ENCODE measurements at regions not wholly inside any gene's neighbourhood (a gene's known extent, or its start where the extent isn't known, plus 50 kb on each side); places are given as distances from the start of the nearest gene placed in this dataset.

- no peaks in the 10 kb centered on the region for H4K20me1 ChIP-seq (ENCODE audit: insufficient read depth, low read length)
- Mint-ChIP-seq H3K9me3 (peaks cover 0 to 4% (median 3%) of the 10 kb centered on the region in 7 donors), H3K27ac (no peak overlapping the region), H3K36me3 (no peaks in the 10 kb centered on the region), H3K27me3 (ENCODE audit: low read depth in 3 of 3) (peaks cover 0 to 4% (median 0%) of the 10 kb centered on the region in 3 donors), H3K4me1 (no peaks in the 10 kb centered on the region), H3K4me3 (no peak overlapping the region)
- no peak overlapping the region for H3K4me2 ChIP-seq (replicated peaks; ENCODE audit: extremely low read depth, low read length, poor library complexity, severe bottlenecking)
- no peak overlapping the region for H3K4me3 ChIP-seq (replicated peaks in 1 of 3; ENCODE audit: low read depth in 2 of 3, low read length in 3 of 3)
- no peak overlapping the region for H3K27ac ChIP-seq (ENCODE audit: low read depth in 1 of 2, low read length in 2 of 2)
- no peaks in the 10 kb centered on the region for H3K79me2 ChIP-seq (ENCODE audit: insufficient read depth, low read length)
- DNase-seq: no peak
- intact Hi-C loops (cut with micrococcal nuclease): no loop called here
- no peak overlapping the region for H3K9ac ChIP-seq (ENCODE audit: insufficient read depth, low read length, poor library complexity, severe bottlenecking)
- WGBS (ENCODE audit: insufficient coverage): no CpG with 5 or more reads among the region's 1 CpG
- H3K36me3 ChIP-seq (replicated peaks in 1 of 2; ENCODE audit: control insufficient read depth in 1 of 2, insufficient read depth in 2 of 2, low read length in 2 of 2): no peaks in the 10 kb centered on the region
- no peaks in the 10 kb centered on the region for H3K4me1 ChIP-seq (ENCODE audit: control insufficient read depth in 1 of 2, insufficient read depth in 2 of 2, low read length in 2 of 2)
- no peak overlapping the region for H2AFZ ChIP-seq (ENCODE audit: insufficient read depth, low read depth, low read length, poor library complexity, severe bottlenecking)
- TF ChIP-seq CTCF (IDR thresholded peaks at IDR 0.05): no peak
- no peaks in the 10 kb centered on the region for H3K27me3 ChIP-seq (ENCODE audit: control insufficient read depth in 2 of 2, insufficient read depth in 2 of 2, low read length in 2 of 2)
- H3K9me3 ChIP-seq (replicated peaks in 1 of 2; ENCODE audit: control insufficient read depth in 1 of 2, insufficient read depth in 1 of 2, low read length in 2 of 2): no peaks in the 10 kb centered on the region
Observed at GRCh38 chrX:151476604-151477303, 79.7 kb downstream of the VMA21 start.

GRCh38 chrX:151478058-151478457 is 81.1 kb downstream of the VMA21 start:
- Mint-ChIP-seq H3K27me3 (ENCODE audit: low read depth in 3 of 3) (peaks cover 0 to 4% (median 0%) of the 10 kb centered on the region in 3 donors), H3K27ac (no peak overlapping the region), H3K4me3 (no peak overlapping the region), H3K36me3 (no peaks in the 10 kb centered on the region), H3K9me3 (peaks cover 0 to 4% (median 0%) of the 10 kb centered on the region in 7 donors), H3K4me1 (no peaks in the 10 kb centered on the region)
- H3K27ac ChIP-seq (ENCODE audit: low read depth in 1 of 2, low read length in 2 of 2): no peak overlapping the region
- no peaks in the 10 kb centered on the region for H4K20me1 ChIP-seq (ENCODE audit: insufficient read depth, low read length)
- intact Hi-C loops (cut with micrococcal nuclease): no loop called here
- no peak overlapping the region for H3K9ac ChIP-seq (ENCODE audit: insufficient read depth, low read length, poor library complexity, severe bottlenecking)
- no peaks in the 10 kb centered on the region for H3K36me3 ChIP-seq (replicated peaks in 1 of 2; ENCODE audit: control insufficient read depth in 1 of 2, insufficient read depth in 2 of 2, low read length in 2 of 2)
- H3K4me1 ChIP-seq (ENCODE audit: control insufficient read depth in 1 of 2, insufficient read depth in 2 of 2, low read length in 2 of 2): no peaks in the 10 kb centered on the region
- 96% methylated on average over 3 of the region's 4 CpGs for WGBS (ENCODE audit: insufficient coverage)
- no peaks in the 10 kb centered on the region for H3K27me3 ChIP-seq (ENCODE audit: control insufficient read depth in 2 of 2, insufficient read depth in 2 of 2, low read length in 2 of 2)
- H3K9me3 ChIP-seq (replicated peaks in 1 of 2; ENCODE audit: control insufficient read depth in 1 of 2, insufficient read depth in 1 of 2, low read length in 2 of 2): no peaks in the 10 kb centered on the region
- no peak for DNase-seq
- no peak overlapping the region for H3K4me3 ChIP-seq (replicated peaks in 1 of 3; ENCODE audit: low read depth in 2 of 3, low read length in 3 of 3)
- no peak overlapping the region for H3K4me2 ChIP-seq (replicated peaks; ENCODE audit: extremely low read depth, low read length, poor library complexity, severe bottlenecking)
- H3K79me2 ChIP-seq (ENCODE audit: insufficient read depth, low read length): no peaks in the 10 kb centered on the region
- TF ChIP-seq CTCF (IDR thresholded peaks at IDR 0.05): no peak
- H2AFZ ChIP-seq (ENCODE audit: insufficient read depth, low read depth, low read length, poor library complexity, severe bottlenecking): no peak overlapping the region
